Fibroblast of lung (primary cell): ENCODE measurements at regions not wholly inside any gene's neighbourhood (a gene's known extent, or its start where the extent isn't known, plus 50 kb on each side); places are given as distances from the start of the nearest gene placed in this dataset.

Source experiments
- DNase-seq, 2 donors: peaks; one replicate each; pipeline versions ENCODE4 v3.0.0 to v3.0.0-alpha.2; 2010; ENCODE audit warnings: low read depth in 2 of 2
- H2AFZ ChIP-seq: 2 replicates; pipeline ENCODE4 v1.5.1; 2012; ENCODE audit warnings: low read length, control low read depth, inconsistent platforms
- H3K27ac ChIP-seq: 2 replicates; pipeline ENCODE4 v1.5.1; 2011; ENCODE audit warnings: low read length, control low read depth; ENCODE audit not compliant: insufficient read depth
- H3K27me3 ChIP-seq: 2 replicates; pipeline ENCODE4 v1.5.1; 2011; ENCODE audit warnings: mild to moderate bottlenecking, low read length; ENCODE audit not compliant: control insufficient read depth, insufficient read depth
- H3K36me3 ChIP-seq: 2 replicates; pipeline ENCODE4 v1.5.1; 2011; ENCODE audit warnings: low read length; ENCODE audit not compliant: control insufficient read depth, insufficient read depth
- H3K4me1 ChIP-seq: 2 replicates; pipeline ENCODE4 v1.5.1; 2011; ENCODE audit warnings: low read length; ENCODE audit not compliant: control insufficient read depth, insufficient read depth; ENCODE audit errors: extremely low read depth
- H3K4me2 ChIP-seq: 2 replicates; pipeline ENCODE4 v1.5.1; 2011; ENCODE audit warnings: low read length, control low read depth; ENCODE audit not compliant: insufficient read depth; ENCODE audit errors: extremely low read depth
- H3K4me3 ChIP-seq, 4 experiments: fragments of 200-600 bp in 1 of 4; sonication (generic) in 1 of 4; replicated peaks in 1 of 4; 2 replicates each; pipeline ENCODE4 v1.5.1; 2011 to 2016; ENCODE audit warnings: low read length in 4 of 4, low read depth in 3 of 4, mild to moderate bottlenecking in 3 of 4, control low read depth in 2 of 4, inconsistent platforms in 1 of 4, mixed read lengths in 1 of 4; ENCODE audit not compliant: insufficient read depth in 1 of 4; ENCODE audit errors: control extremely low read depth in 1 of 4
- H3K79me2 ChIP-seq: 2 replicates; pipeline ENCODE4 v1.5.1; 2012; ENCODE audit warnings: mild to moderate bottlenecking, low read length, inconsistent platforms; ENCODE audit not compliant: control insufficient read depth, insufficient read depth
- H3K9ac ChIP-seq: 2 replicates; pipeline ENCODE4 v1.5.1; 2011; ENCODE audit warnings: mild to moderate bottlenecking, low read length, control low read depth; ENCODE audit not compliant: insufficient read depth
- H3K9me3 ChIP-seq: 2 replicates; pipeline ENCODE4 v1.5.1; 2012; ENCODE audit warnings: low read depth, low read length; ENCODE audit not compliant: control insufficient read depth, insufficient read depth
- H4K20me1 ChIP-seq: 2 replicates; pipeline ENCODE4 v1.5.1; 2011; ENCODE audit warnings: low read length; ENCODE audit not compliant: control insufficient read depth, insufficient read depth; ENCODE audit errors: extremely low read depth
- EZH2 ChIP-seq: IDR thresholded peaks from 2 replicates; pipeline ENCODE4 v1.5.1; 2012; ENCODE audit warnings: low read length, control low read depth, mild to moderate bottlenecking; ENCODE audit errors: missing control alignments
- TF ChIP-seq, protein P1 (sequence below), 2 donors: IDR thresholded peaks in 1 of 2; conservative IDR thresholded peaks in 1 of 2; 1 replicate in 1 of 2; 2 replicates in 1 of 2; pipeline ENCODE4 v1.5.1; 2011 to 2012; ENCODE audit warnings: low read length in 2 of 2, control low read depth in 1 of 2, inconsistent platforms in 1 of 2, low read depth in 1 of 2, mild to moderate bottlenecking in 1 of 2

DNA sequence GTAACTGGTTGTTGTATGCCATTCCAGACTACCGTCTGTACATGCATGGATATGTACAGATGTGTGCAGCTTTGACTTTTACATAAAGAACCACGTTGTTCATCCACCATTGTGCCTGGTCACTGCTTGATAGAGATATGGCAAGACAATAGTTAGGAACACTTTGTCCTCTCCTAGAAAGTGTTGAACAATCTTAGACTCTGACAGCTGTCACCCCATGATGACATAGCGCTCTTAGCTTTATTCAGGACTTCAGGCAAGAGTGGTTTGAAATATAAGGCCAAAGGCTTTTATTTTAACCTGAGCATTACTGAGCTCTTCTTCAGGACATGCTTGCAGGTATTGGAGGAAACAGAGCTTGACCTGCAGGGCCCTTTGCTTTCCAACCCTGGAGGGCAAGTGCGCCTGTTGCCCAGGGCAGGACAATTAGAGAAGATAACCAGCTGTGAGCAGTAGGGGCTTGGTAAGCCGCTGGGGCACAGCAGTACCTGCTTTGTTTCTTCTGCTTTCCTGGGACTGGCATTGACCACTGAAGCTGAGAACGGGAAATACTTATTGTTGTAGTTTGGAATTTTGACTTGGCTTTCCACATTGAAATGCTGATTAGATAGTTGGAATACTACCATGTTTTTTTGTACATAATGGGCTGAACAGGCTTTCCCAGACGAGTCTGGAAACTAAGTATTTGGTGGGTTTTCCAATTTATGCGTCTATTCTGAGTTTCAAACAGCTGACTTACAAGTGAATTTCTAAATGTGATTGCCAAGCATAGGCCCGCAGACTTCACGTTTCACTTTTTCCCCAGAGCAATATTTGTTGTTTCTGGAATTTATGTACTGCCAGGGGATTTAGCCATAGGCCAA, 51.1 kb downstream of the GARRE1 start:
- Histone ChIP-seq H3K4me2 (no peak overlapping the region), H2AFZ (no peak overlapping the region), H3K27me3 (no peaks in the 10 kb centered on the region), H3K27ac (no peak overlapping the region), H3K4me3 (no peak overlapping the region), H3K79me2 (no peaks in the 10 kb centered on the region), H3K9ac (no peak overlapping the region), H4K20me1 (no peaks in the 10 kb centered on the region), H3K9me3 (no peaks in the 10 kb centered on the region), H3K4me1 (no peaks in the 10 kb centered on the region), H3K36me3 (peaks cover 2% of the 10 kb centered on the region)
- peak in 1 of 2 donors; percentile 33 for DNase-seq
- no peak for TF ChIP-seq EZH2
- TF ChIP-seq, protein P1, sequence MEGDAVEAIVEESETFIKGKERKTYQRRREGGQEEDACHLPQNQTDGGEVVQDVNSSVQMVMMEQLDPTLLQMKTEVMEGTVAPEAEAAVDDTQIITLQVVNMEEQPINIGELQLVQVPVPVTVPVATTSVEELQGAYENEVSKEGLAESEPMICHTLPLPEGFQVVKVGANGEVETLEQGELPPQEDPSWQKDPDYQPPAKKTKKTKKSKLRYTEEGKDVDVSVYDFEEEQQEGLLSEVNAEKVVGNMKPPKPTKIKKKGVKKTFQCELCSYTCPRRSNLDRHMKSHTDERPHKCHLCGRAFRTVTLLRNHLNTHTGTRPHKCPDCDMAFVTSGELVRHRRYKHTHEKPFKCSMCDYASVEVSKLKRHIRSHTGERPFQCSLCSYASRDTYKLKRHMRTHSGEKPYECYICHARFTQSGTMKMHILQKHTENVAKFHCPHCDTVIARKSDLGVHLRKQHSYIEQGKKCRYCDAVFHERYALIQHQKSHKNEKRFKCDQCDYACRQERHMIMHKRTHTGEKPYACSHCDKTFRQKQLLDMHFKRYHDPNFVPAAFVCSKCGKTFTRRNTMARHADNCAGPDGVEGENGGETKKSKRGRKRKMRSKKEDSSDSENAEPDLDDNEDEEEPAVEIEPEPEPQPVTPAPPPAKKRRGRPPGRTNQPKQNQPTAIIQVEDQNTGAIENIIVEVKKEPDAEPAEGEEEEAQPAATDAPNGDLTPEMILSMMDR (conservative IDR thresholded peaks at IDR 0.05 in 1 of 2, IDR thresholded peaks at IDR 0.05 in 1 of 2; ENCODE audit: low read depth in 1 of 2, low read length in 2 of 2), result no peak

DNA sequence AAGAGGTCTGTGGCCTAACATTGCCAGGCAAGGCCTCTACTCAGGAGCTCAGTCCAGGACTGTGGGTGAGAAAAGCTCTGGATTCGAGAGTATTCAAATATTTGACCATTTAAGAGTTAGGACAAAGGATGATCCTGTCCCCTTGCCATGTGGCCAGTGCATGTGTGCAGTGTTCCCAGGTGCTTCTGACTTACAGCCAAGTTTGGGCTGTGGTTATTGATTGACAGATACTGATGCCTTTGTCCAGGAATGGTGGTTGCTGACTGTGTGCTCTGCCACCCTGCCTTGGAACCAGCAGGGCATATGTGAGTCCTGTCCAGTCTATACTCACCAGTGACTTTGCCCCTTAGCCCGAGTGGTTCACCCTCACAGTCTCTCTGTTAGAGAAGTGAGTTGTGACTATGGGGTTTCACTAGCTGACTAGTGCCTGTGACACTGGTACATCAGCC, 51.9 kb downstream of the GARRE1 start:
- TF ChIP-seq EZH2, result no peak
- TF ChIP-seq, protein P1 (conservative IDR thresholded peaks at IDR 0.05 in 1 of 2, IDR thresholded peaks at IDR 0.05 in 1 of 2; ENCODE audit: low read depth in 1 of 2, low read length in 2 of 2), result no peak
- no peaks in the 10 kb centered on the region for H3K79me2 ChIP-seq
- no peak overlapping the region for H3K4me2 ChIP-seq
- no peak for DNase-seq
- H3K36me3 ChIP-seq, result no peaks in the 10 kb centered on the region
- no peaks in the 10 kb centered on the region for H3K4me1 ChIP-seq
- no peaks in the 10 kb centered on the region for H3K27me3 ChIP-seq
- no peak overlapping the region for H2AFZ ChIP-seq
- H4K20me1 ChIP-seq, result no peaks in the 10 kb centered on the region
- H3K9ac ChIP-seq, result no peak overlapping the region
- no peak overlapping the region for H3K4me3 ChIP-seq
- no peaks in the 10 kb centered on the region for H3K9me3 ChIP-seq
- no peak overlapping the region for H3K27ac ChIP-seq

DNA sequence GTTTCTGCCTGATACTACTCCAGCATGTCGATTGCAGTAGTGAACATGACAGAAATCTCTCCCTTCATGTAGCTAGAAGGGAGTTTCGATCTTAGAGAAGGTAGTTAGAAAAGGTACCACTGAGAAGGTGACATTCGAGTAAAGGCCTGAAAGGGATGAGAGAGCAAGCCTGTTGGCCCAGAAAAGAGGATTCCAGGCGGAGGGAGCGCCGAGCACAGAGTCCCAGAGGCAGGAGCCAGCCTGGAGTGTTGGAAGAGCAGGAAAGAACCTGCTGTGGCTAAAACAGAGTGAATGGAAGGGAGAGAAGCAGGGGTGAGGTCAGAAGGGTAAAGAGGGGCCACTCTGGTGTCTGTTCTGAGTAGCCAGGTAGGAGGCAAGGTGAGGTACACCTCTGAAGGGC, 52.5 kb downstream of the GARRE1 start:
- Histone ChIP-seq H3K4me3 (no peak overlapping the region), H3K79me2 (no peaks in the 10 kb centered on the region), H4K20me1 (no peaks in the 10 kb centered on the region), H3K36me3 (no peaks in the 10 kb centered on the region), H3K4me1 (no peaks in the 10 kb centered on the region), H3K27me3 (no peaks in the 10 kb centered on the region), H3K4me2 (no peak overlapping the region), H3K9ac (no peak overlapping the region), H3K9me3 (no peaks in the 10 kb centered on the region), H3K27ac (no peak overlapping the region), H2AFZ (no peak overlapping the region)
- no peak for DNase-seq
- TF ChIP-seq EZH2, result no peak
- TF ChIP-seq, protein P1 (conservative IDR thresholded peaks at IDR 0.05 in 1 of 2, IDR thresholded peaks at IDR 0.05 in 1 of 2; ENCODE audit: low read depth in 1 of 2, low read length in 2 of 2), result no peak
